ENCODE measurements at regions not wholly inside any gene's neighbourhood (a gene's known extent, or its start where the extent isn't known, plus 50 kb on each side); places are given as distances from the start of the nearest gene placed in this dataset.

- DNase-seq, result no peak
Measured at GRCh38 chr6:144653885-144654505, 368.9 kb downstream of the UTRN start.

DNA sequence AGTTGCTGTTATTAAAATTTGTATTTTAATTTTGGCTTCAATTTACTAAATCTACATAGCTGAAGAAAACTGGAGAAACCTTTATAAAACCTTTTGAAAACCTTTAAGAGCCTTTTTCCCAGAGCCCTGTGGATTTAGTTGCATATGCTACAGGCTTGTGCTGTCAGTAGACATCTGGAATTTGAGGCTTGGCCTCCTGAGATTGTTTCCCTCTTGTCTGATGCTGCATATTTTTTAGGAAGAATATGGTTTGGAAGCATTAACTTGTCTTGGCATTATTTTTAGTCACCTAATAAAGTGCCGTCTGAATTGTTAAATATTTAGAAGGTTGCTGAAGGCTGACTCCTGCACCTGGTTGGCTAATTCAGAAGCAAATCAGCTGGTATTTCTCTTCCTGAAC lies 369.4 kb downstream of the UTRN start:
- no peak for DNase-seq
- TF ChIP-seq POLR2A (IDR thresholded peaks at IDR 0.05; ENCODE audit: low read length), result no peak
- TF ChIP-seq GATA1 (IDR thresholded peaks at IDR 0.05; ENCODE audit: low read depth, low read length), result no peak

More at GRCh38 chr6:144653885-144654505, 368.9 kb downstream of the UTRN start:
- no peak for TF ChIP-seq POLR2A (IDR thresholded peaks at IDR 0.05; ENCODE audit: low read length)
- no peak for TF ChIP-seq GATA1 (IDR thresholded peaks at IDR 0.05; ENCODE audit: low read depth, low read length)

GRCh38 chr6:144655376-144655775 lies 370.2 kb downstream of the UTRN start:
- DNase-seq, result no peak
- TF ChIP-seq POLR2A (IDR thresholded peaks at IDR 0.05; ENCODE audit: low read length) (no peak), GATA1 (IDR thresholded peaks at IDR 0.05; ENCODE audit: low read depth, low read length) (no peak)

DNA sequence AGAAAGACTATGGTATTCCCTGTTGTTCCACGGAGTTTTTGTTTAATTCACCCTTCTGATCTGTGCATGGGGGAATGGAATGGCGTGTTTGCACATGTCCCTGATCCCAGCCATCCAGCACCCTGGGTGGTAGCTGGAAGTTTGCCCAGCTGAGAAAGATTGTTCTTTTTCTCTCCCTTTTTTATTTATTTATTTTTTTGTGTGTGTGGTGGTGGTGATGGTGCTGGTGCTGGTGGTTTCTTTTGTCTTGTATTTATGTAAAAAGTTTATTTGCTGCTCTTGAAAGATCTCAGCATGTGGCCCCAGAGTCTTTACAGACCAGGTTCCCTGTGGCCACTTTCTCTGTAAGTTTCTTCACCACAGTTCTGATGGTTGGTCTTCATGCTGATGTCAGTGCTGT lies 372.6 kb downstream of the UTRN start:
- no peak for DNase-seq
- TF ChIP-seq POLR2A (IDR thresholded peaks at IDR 0.05; ENCODE audit: low read length), result no peak
- no peak for TF ChIP-seq GATA1 (IDR thresholded peaks at IDR 0.05; ENCODE audit: low read depth, low read length)

- DNase-seq, result no peak
- TF ChIP-seq GATA1 (IDR thresholded peaks at IDR 0.05; ENCODE audit: low read depth, low read length) (no peak), POLR2A (IDR thresholded peaks at IDR 0.05; ENCODE audit: low read length) (no peak)
Measured at GRCh38 chr6:144659202-144660182, 374.4 kb downstream of the UTRN start.

GRCh38 chr6:144660561-144661115 lies 375.5 kb downstream of the UTRN start:
- TF ChIP-seq GATA1 (IDR thresholded peaks at IDR 0.05; ENCODE audit: low read depth, low read length), result no peak
- no peak for TF ChIP-seq POLR2A (IDR thresholded peaks at IDR 0.05; ENCODE audit: low read length)
- no peak for DNase-seq

DNA sequence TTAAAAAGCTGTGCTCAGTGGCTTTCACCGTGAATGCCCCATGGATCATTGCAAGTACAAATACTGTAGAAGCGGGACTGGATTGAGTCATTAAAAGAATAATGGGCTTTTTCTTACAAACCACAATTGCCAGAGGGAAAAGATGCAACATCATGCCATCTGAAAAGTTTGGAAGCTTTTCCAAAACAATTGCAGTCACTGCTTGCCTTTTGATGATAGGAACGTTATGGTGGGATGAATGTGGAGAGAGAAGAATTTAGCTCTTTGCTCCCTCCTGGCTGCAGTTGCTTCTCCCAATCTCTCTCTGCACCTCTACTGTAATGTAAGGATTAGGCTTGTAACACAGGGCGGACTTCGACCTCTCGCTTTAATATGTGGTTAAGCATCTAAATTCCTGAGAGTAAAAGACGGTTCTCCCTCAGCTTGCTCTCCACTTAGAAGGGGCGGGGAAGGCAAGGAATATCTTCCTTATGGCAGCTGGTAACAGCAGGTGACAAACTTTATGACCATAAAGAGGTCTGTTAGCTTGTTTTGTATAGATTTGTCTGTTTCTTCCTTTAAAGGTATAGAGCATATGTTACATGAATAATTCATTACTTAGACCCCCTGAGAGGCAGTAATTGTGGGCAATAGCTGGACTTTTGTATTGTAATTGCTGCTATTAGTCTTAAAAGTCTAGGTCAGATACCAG lies 376.1 kb downstream of the UTRN start:
- TF ChIP-seq GATA1 (IDR thresholded peaks at IDR 0.05; ENCODE audit: low read depth, low read length), result no peak
- TF ChIP-seq POLR2A (IDR thresholded peaks at IDR 0.05; ENCODE audit: low read length), result no peak
- no peak for DNase-seq

DNA sequence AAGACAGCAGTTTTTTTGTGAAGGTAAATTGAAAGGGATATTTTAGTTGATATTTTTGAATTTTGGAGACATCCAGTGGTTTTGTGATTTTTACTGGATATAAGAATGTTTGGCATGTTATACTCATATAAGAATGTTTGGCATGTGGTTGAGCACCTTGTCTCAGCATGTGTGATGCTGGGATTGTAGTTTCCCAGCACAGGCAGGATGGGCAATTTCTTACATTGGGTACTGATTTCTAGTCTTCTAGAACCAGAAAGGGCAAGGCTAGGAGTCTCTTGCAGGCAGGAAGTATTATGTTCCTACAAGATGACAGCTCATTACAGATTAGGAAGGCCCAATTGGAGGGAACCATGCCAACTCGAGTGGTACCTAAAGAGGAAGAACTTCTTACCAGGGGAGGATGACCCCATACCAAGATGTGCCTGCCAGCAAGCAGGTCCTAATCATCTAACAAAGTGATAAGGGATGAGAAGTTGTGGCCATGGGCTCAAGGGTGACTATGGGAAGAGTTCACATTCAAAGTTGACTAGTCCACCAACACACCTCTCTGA lies 377.8 kb downstream of the UTRN start:
- DNase-seq, result no peak
- TF ChIP-seq POLR2A (IDR thresholded peaks at IDR 0.05; ENCODE audit: low read length), result no peak
- TF ChIP-seq GATA1 (IDR thresholded peaks at IDR 0.05; ENCODE audit: low read depth, low read length), result no peak

- TF ChIP-seq POLR2A (IDR thresholded peaks at IDR 0.05; ENCODE audit: low read length) (no peak), GATA1 (IDR thresholded peaks at IDR 0.05; ENCODE audit: low read depth, low read length) (no peak)
- DNase-seq, result no peak
Measured at GRCh38 chr6:144664281-144664680, 379.1 kb downstream of the UTRN start.

GRCh38 chr6:144664947-144665346 lies 379.8 kb downstream of the UTRN start:
- TF ChIP-seq POLR2A (IDR thresholded peaks at IDR 0.05; ENCODE audit: low read length), result no peak
- TF ChIP-seq GATA1 (IDR thresholded peaks at IDR 0.05; ENCODE audit: low read depth, low read length), result no peak
- DNase-seq, result no peak

GRCh38 chr6:144665932-144666450 lies 380.9 kb downstream of the UTRN start:
- no peak for TF ChIP-seq POLR2A (IDR thresholded peaks at IDR 0.05; ENCODE audit: low read length)
- no peak for TF ChIP-seq GATA1 (IDR thresholded peaks at IDR 0.05; ENCODE audit: low read depth, low read length)
- DNase-seq, result no peak

DNA sequence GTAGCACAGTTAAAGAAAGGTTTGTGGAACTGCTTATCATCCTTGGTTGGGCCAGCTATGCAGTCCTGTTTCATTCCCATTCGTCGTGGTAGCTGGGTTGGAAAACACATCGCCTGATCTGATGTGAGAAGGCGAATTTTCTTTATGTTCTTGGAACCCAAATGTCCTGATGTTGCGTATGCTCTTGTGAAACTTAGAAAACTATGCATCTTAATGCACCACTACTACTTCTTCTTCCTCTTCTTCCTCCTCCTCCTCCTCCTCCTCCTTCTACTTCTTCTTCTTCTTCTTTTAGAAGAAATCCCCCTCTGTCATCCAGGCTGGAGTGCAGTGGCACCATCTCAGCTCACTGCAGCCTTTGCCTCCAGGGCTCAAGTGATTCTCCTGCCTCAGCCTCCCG lies 381.6 kb downstream of the UTRN start:
- no peak for DNase-seq
- TF ChIP-seq GATA1 (IDR thresholded peaks at IDR 0.05; ENCODE audit: low read depth, low read length) (no peak), POLR2A (IDR thresholded peaks at IDR 0.05; ENCODE audit: low read length) (no peak)
